A673 (cell line): ENCODE measurements at regions not wholly inside any gene's neighbourhood (a gene's known extent, or its start where the extent isn't known, plus 50 kb on each side); places are given as distances from the start of the nearest gene placed in this dataset.

Experiments used
- BruUV-seq: library from RNA; stranded (reverse); fragments of 400-500 nt; replicated peaks from 2 replicates; lab custom pipeline; 2021; lab: Mats Ljungman, UMichigan
- CTCF ChIA-PET: fragments of 300-600 bp; sonication (Branson Sonifier 250); formaldehyde crosslinking; loops from one replicate; lab custom pipeline; 2022; ENCODE audit warnings: antibody characterized with exemption; lab: Charles Lee
- POLR2A ChIA-PET: fragments of 300-600 bp; sonication (Branson Sonifier 250); formaldehyde crosslinking; loops from one replicate; lab custom pipeline; 2022; ENCODE audit warnings: antibody characterized with exemption; ENCODE audit not compliant: low non-redundant PET; lab: Charles Lee
- DNase-seq: peaks from one replicate; pipeline ENCODE4 v3.0.0-alpha.2; 2015; ENCODE audit warnings: low spot score
- H3K27ac ChIP-seq: fragments of 200-600 bp; sonication (generic); 2 replicates; pipeline ENCODE4 v1.5.1; 2016; ENCODE audit warnings: mixed run types, low read depth, mild to moderate bottlenecking, mixed read lengths, antibody characterized with exemption, low read length; ENCODE audit not compliant: poor library complexity, severe bottlenecking
- H3K27me3 ChIP-seq: fragments of 200-600 bp; sonication (generic); replicated peaks from 2 replicates; pipeline ENCODE4 v1.6.1; 2017; ENCODE audit warnings: mixed run types, low read depth, mild to moderate bottlenecking, mixed read lengths, antibody characterized with exemption, low read length; ENCODE audit not compliant: insufficient read depth, poor library complexity
- H3K36me3 ChIP-seq: fragments of 200-600 bp; sonication (generic); 2 replicates; pipeline ENCODE4 v1.6.1; 2016; ENCODE audit warnings: mixed run types, mild to moderate bottlenecking, mixed read lengths, antibody characterized with exemption, low read length; ENCODE audit not compliant: insufficient read depth, poor library complexity, severe bottlenecking
- H3K4me1 ChIP-seq: fragments of 200-600 bp; sonication (generic); 2 replicates; pipeline ENCODE4 v1.6.1; 2017; ENCODE audit warnings: mixed run types, mild to moderate bottlenecking, mixed read lengths, antibody characterized with exemption, low read length; ENCODE audit not compliant: insufficient read depth, poor library complexity, severe bottlenecking
- H3K4me3 ChIP-seq: fragments of 200-600 bp; sonication (generic); 2 replicates; pipeline ENCODE4 v1.5.1; 2016; ENCODE audit warnings: low read depth, mixed run types, mild to moderate bottlenecking, mixed read lengths, low read length; ENCODE audit not compliant: poor library complexity, severe bottlenecking
- H3K9me3 ChIP-seq: fragments of 200-600 bp; sonication (generic); 2 replicates; pipeline ENCODE4 v1.6.1; 2016; ENCODE audit warnings: mixed run types, low read depth, mild to moderate bottlenecking, mixed read lengths, antibody characterized with exemption, low read length; ENCODE audit not compliant: poor library complexity, severe bottlenecking
- EZH2 ChIP-seq: fragments of 200-600 bp; sonication (generic); IDR thresholded peaks from 2 replicates; pipeline ENCODE4 v1.6.1; 2017; ENCODE audit warnings: borderline replicate concordance, low read depth, mild to moderate bottlenecking, mixed read lengths, antibody characterized with exemption, low read length; ENCODE audit not compliant: poor library complexity, severe bottlenecking
- intact Hi-C: fragments of 100-400 bp; cut with micrococcal nuclease; formaldehyde crosslinking; loops from one replicate; pipeline ENCODE4 v1.10.0; 2022; ENCODE audit not compliant: unreplicated experiment
- TF ChIP-seq, protein P1 (sequence below): fragments of 300-800, 200-600 bp; sonication (generic); conservative IDR thresholded peaks from 2 replicates; pipeline ENCODE4 v1.5.1; 2017; ENCODE audit warnings: low read depth, mild to moderate bottlenecking, antibody characterized with exemption, low read length, moderate library complexity, mixed read lengths

DNA sequence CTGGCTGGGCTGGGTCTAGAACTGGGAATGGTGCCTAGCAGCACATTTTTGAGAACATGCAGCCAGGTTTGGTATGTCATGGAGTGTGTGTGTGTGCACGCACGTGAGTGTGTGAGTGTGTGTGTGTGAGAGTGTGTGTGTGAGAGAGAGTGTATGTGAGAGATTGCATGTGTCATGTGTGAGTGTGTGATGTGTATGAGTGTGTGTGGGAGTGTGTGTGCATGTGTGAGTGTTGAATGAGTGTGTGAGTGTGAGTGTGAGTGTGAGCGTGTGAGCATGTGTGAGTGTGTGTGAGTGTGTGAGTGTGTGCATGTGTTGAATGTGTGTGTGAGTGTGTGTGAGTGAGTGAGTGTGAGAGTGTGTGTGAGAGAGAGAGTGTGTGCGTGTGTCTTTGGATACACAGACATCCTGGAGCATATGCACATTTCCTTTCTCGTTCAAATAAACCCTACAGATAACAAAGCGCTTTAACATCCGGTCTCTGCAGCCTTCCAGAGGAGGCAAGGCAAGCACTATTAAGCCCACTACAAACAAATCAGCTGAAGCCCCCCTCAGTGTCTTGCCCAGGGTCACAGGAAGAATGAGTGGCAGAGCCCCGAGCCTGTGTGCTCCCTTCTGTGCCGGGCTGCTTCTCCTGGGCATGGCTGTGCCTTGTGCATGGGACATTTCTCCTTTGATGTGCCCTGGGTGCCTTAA lies 108.7 kb upstream of the ETV6 start:
- H3K36me3 ChIP-seq, result no peaks in the 10 kb centered on the region
- H3K9me3 ChIP-seq, result no peaks in the 10 kb centered on the region
- TF ChIP-seq EZH2, result no peak
- TF ChIP-seq, protein P1, sequence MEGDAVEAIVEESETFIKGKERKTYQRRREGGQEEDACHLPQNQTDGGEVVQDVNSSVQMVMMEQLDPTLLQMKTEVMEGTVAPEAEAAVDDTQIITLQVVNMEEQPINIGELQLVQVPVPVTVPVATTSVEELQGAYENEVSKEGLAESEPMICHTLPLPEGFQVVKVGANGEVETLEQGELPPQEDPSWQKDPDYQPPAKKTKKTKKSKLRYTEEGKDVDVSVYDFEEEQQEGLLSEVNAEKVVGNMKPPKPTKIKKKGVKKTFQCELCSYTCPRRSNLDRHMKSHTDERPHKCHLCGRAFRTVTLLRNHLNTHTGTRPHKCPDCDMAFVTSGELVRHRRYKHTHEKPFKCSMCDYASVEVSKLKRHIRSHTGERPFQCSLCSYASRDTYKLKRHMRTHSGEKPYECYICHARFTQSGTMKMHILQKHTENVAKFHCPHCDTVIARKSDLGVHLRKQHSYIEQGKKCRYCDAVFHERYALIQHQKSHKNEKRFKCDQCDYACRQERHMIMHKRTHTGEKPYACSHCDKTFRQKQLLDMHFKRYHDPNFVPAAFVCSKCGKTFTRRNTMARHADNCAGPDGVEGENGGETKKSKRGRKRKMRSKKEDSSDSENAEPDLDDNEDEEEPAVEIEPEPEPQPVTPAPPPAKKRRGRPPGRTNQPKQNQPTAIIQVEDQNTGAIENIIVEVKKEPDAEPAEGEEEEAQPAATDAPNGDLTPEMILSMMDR, result no peak
- ChIA-PET POLR2A (no interaction called here), CTCF (no interaction called here)
- H3K4me1 ChIP-seq, result peaks cover 9% of the 10 kb centered on the region
- intact Hi-C loops, result no loop called here
- no peak overlapping the region for H3K27ac ChIP-seq
- BruUV-seq, result no TSS peak
- no peak for DNase-seq
- no peaks in the 10 kb centered on the region for H3K27me3 ChIP-seq
- H3K4me3 ChIP-seq, result no peak overlapping the region

DNA sequence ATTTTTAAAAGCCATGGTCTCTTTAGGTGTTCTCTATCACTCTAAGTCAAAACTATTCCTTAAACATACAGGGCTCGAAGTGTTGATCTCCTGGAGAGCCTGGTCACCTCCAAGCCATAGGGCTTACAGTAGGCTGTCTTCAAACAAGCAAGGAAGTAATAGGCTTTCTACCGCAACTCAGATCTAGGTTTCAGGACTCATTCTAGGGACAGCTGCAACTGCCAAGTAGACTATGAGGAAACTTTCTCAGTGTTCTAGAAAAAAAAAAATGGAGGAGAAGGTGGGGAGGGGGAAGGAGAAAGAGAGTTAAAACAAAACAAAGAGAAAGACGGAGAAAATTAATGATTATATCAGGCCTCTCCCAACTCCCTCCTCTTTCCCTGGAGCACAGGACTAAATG lies 106.9 kb upstream of the ETV6 start:
- Histone ChIP-seq H3K4me3 (no peak overlapping the region), H3K9me3 (no peaks in the 10 kb centered on the region), H3K4me1 (peaks cover 19% of the 10 kb centered on the region), H3K27me3 (no peaks in the 10 kb centered on the region), H3K27ac (no peak overlapping the region), H3K36me3 (no peaks in the 10 kb centered on the region)
- intact Hi-C loops, result no loop called here
- ChIA-PET POLR2A (no interaction called here), CTCF (interaction anchor here (0.8 kb wide), 1 partner anchor 38 kb away, joined by 3 read pairs; no protein-coding TSS in a partner anchor)
- TF ChIP-seq EZH2, result no peak
- TF ChIP-seq, protein P1, result no peak
- BruUV-seq, result no TSS peak
- no peak for DNase-seq

DNA sequence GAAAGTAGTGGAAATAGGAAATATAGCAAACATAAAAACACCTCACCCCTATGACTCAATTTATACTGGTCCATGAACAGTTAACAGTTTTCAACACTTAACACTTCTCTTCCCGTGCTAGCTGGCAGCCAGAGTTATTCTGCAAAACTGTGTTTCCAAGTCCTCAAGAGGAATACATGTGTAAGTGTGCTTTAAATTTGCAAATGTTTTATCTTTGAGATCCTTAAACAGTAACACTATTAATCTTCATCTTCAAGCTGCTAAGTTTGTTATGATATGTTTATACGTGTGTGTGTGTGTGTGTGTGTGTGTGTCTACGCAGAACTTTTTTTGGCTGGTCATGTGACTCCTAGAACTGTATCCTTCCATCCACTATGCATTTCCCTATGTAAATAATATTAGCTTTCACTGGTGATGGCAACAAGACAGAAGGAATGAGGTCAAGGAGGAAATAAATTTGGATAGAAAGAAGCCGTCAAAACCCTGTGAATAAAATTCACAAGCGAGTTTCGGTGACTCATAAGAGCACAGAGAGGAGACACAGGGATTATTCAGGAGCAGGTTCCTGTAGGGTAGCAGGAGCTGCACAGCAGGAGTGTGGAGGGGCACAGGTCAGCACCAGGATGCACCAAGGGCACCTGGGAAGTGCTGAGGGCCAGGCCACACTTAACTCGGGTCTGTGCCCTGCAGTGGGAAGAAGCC lies 105.9 kb upstream of the ETV6 start:
- ChIA-PET CTCF (no interaction called here), POLR2A (no interaction called here)
- no TSS peak for BruUV-seq
- Histone ChIP-seq H3K4me1 (peaks cover 19% of the 10 kb centered on the region), H3K9me3 (no peaks in the 10 kb centered on the region), H3K4me3 (no peak overlapping the region), H3K27ac (no peak overlapping the region), H3K27me3 (no peaks in the 10 kb centered on the region), H3K36me3 (no peaks in the 10 kb centered on the region)
- intact Hi-C loops, result no loop called here
- TF ChIP-seq, protein P1, result no peak
- no peak for TF ChIP-seq EZH2
- no peak for DNase-seq
